ENCODE measurements at regions not wholly inside any gene's neighbourhood (a gene's known extent, or its start where the extent isn't known, plus 50 kb on each side); places are given as distances from the start of the nearest gene placed in this dataset.

GRCh38 chr7:25900245-25900644 is 251.8 kb upstream of the NFE2L3 start:
- no peaks in the 10 kb centered on the region for H3K9me3 Mint-ChIP-seq
- Histone ChIP-seq H3K27ac (ENCODE audit: low read depth in 1 of 2, low read length in 2 of 2) (no peak overlapping the region), H3K9me3 (ENCODE audit: control insufficient read depth in 1 of 2, insufficient read depth in 1 of 2, low read length in 2 of 2) (no peaks in the 10 kb centered on the region), H3K4me1 (ENCODE audit: insufficient read depth, low read length) (peaks cover 6% of the 10 kb centered on the region), H3K36me3 (ENCODE audit: insufficient read depth, low read length) (no peaks in the 10 kb centered on the region), H3K4me3 (ENCODE audit: low read length) (no peak overlapping the region), H3K27me3 (ENCODE audit: control insufficient read depth in 1 of 2, insufficient read depth in 2 of 2, low read length in 2 of 2) (no peaks in the 10 kb centered on the region)
- peaks cover 7% of the 10 kb centered on the region for H3K4me1 Mint-ChIP-seq (ENCODE audit: low read depth)
- no peak for TF ChIP-seq CTCF (IDR thresholded peaks at IDR 0.05)
- DNase-seq (no peak), ATAC-seq (ENCODE audit: poor library complexity) (no peak)
- POLR2A ChIA-PET: interaction anchor here (0.6 kb wide), 1 partner anchor 419 kb away, joined by 4 read pairs; no protein-coding TSS in a partner anchor
- H3K4me3 Mint-ChIP-seq: no peak overlapping the region
- intact Hi-C loops (cut with DNase I, micrococcal nuclease): no loop called here
- no peaks in the 10 kb centered on the region for H3K27me3 Mint-ChIP-seq
- no peaks in the 10 kb centered on the region for H3K36me3 Mint-ChIP-seq (ENCODE audit: low read depth)
- H3K27ac Mint-ChIP-seq: no peak overlapping the region
- CTCF ChIA-PET: no interaction called here

- peaks cover 3% of the 10 kb centered on the region for H3K4me1 Mint-ChIP-seq (ENCODE audit: low read depth)
- POLR2A ChIA-PET: no interaction called here
- H3K27me3 Mint-ChIP-seq: no peaks in the 10 kb centered on the region
Measured at GRCh38 chr7:25900877-25901276, 251.1 kb upstream of the NFE2L3 start.

GRCh38 chr7:25901658-25902057 is 250.3 kb upstream of the NFE2L3 start:
- ChIA-PET POLR2A (no interaction called here), CTCF (no interaction called here)
- Mint-ChIP-seq H3K27ac (no peak overlapping the region), H3K36me3 (ENCODE audit: low read depth) (no peaks in the 10 kb centered on the region), H3K27me3 (no peaks in the 10 kb centered on the region), H3K4me1 (ENCODE audit: low read depth) (no peaks in the 10 kb centered on the region), H3K4me3 (no peak overlapping the region), H3K9me3 (no peaks in the 10 kb centered on the region)
- no peaks in the 10 kb centered on the region for H3K4me1 ChIP-seq (ENCODE audit: insufficient read depth, low read length)
- ATAC-seq (ENCODE audit: poor library complexity) (no peak), DNase-seq (no peak)
- no peak overlapping the region for H3K4me3 ChIP-seq (ENCODE audit: low read length)
- intact Hi-C loops (cut with DNase I, micrococcal nuclease): no loop called here
- H3K27me3 ChIP-seq (ENCODE audit: control insufficient read depth in 1 of 2, insufficient read depth in 2 of 2, low read length in 2 of 2): no peaks in the 10 kb centered on the region
- no peak overlapping the region for H3K27ac ChIP-seq (ENCODE audit: low read depth in 1 of 2, low read length in 2 of 2)
- no peak for TF ChIP-seq CTCF (IDR thresholded peaks at IDR 0.05)
- no peaks in the 10 kb centered on the region for H3K36me3 ChIP-seq (ENCODE audit: insufficient read depth, low read length)
- no peaks in the 10 kb centered on the region for H3K9me3 ChIP-seq (ENCODE audit: control insufficient read depth in 1 of 2, insufficient read depth in 1 of 2, low read length in 2 of 2)

More at GRCh38 chr7:25900877-25901276, 251.1 kb upstream of the NFE2L3 start:
- Mint-ChIP-seq H3K4me3 (no peak overlapping the region), H3K27ac (no peak overlapping the region), H3K36me3 (ENCODE audit: low read depth) (no peaks in the 10 kb centered on the region), H3K9me3 (no peaks in the 10 kb centered on the region)
- CTCF ChIA-PET: no interaction called here
- no peak for TF ChIP-seq CTCF (IDR thresholded peaks at IDR 0.05)
- no peaks in the 10 kb centered on the region for H3K27me3 ChIP-seq (ENCODE audit: control insufficient read depth in 1 of 2, insufficient read depth in 2 of 2, low read length in 2 of 2)
- H3K4me3 ChIP-seq (ENCODE audit: low read length): no peak overlapping the region
- ATAC-seq (ENCODE audit: poor library complexity) (no peak), DNase-seq (no peak)
- no peak overlapping the region for H3K27ac ChIP-seq (ENCODE audit: low read depth in 1 of 2, low read length in 2 of 2)
- no peaks in the 10 kb centered on the region for H3K4me1 ChIP-seq (ENCODE audit: insufficient read depth, low read length)
- no peaks in the 10 kb centered on the region for H3K36me3 ChIP-seq (ENCODE audit: insufficient read depth, low read length)
- no peaks in the 10 kb centered on the region for H3K9me3 ChIP-seq (ENCODE audit: control insufficient read depth in 1 of 2, insufficient read depth in 1 of 2, low read length in 2 of 2)
- intact Hi-C loops (cut with DNase I, micrococcal nuclease): no loop called here
